ENCODE measurements at regions not wholly inside any gene's neighbourhood (a gene's known extent, or its start where the extent isn't known, plus 50 kb on each side); places are given as distances from the start of the nearest gene placed in this dataset.
"Not testable (repeated sequence)": the region's sequence is repeated elsewhere in the genome, so short reads cannot be mapped to it uniquely, and the experiment has no call there.

DNA sequence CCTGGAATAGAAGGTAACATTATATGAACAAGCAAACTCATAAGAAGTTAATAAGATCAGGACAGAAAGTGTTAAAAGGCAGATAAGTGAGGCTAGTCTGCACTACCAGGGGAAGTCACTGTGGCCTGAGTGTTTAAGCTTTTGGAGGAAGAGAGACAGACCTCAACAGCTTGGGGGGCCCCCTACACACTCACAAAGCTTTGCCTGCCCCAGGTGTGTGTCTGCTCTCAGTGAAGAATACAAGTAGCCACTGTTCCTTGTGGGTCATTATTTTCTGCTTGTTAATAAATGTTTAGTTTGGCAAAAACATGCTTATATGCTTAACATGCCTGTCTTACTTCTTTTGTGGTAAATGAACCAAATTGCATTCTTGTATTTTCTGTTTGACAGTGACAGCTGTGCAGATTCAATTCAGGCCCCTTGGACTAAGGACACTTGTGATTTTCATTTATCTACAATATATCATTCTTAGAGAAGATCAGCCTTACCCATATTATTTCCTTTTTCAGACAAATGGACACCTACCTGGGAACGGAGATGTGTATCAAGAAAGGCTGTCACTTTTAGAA is 50.7 kb upstream of the C12orf71 start:
- DNase-seq: no peak

DNA sequence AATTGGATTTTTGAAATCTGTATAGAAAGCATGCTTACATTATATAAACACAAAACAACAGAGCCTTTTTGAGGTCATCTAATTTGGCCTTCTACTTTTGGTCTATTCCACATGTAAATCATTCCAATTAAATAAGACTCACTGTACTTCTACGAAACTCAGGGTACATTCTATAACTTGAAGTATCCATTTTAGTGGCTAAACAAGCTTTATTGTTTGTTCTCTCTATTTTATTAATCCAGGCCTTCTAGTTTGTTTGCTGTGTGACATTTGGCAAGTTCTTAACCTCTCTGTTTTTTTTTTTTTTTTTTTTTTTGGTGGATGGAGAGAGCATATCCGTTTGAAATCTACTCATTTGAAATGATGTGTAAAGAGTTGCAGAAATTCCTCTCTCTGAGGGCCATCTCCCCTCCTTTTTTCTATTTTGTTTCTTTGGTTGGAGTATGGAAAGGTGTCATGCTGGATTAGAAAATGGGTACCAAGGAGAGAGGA is 58.1 kb upstream of the C12orf71 start:
- DNase-seq: no peak

- DNase-seq: peak; percentile 5 to 80
Observed at GRCh38 chr12:27142101-27142721, 59.8 kb upstream of the C12orf71 start.

GRCh38 chr12:27143256-27144069 is 61.1 kb upstream of the C12orf71 start:
- no peak for DNase-seq

- not testable (repeated sequence) for DNase-seq
Observed at GRCh38 chr12:27145725-27146124, 63.3 kb upstream of the C12orf71 start.

- no peak for DNase-seq
Observed at GRCh38 chr12:27148373-27148772, 66.0 kb upstream of the C12orf71 start.

DNA sequence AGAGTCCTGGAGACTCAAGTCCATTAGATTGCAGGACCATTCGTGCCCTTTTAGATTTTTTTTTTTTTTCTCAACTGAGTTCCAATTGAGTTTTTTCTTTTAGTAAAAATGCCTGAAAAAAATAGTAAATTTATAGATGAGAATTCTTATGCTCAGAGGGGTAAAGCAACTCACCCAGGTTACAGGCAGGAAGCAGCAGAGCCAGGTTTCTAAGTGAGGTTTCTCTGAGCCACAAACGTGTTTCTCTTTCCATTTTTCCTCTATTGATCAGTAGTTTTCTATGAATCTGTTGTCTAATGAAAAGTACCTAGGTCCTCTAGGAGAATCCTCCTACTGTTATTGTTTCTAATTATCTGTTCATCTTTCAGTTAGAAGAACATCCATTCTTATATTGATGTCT is 66.4 kb upstream of the C12orf71 start:
- no peak for DNase-seq

- no peak for DNase-seq
Observed at GRCh38 chr12:27151479-27151878, 69.1 kb upstream of the C12orf71 start.

- DNase-seq: peak in 1 of 2 donors; percentile 35
Observed at GRCh38 chr12:27158297-27158696, 75.9 kb upstream of the C12orf71 start.

DNA sequence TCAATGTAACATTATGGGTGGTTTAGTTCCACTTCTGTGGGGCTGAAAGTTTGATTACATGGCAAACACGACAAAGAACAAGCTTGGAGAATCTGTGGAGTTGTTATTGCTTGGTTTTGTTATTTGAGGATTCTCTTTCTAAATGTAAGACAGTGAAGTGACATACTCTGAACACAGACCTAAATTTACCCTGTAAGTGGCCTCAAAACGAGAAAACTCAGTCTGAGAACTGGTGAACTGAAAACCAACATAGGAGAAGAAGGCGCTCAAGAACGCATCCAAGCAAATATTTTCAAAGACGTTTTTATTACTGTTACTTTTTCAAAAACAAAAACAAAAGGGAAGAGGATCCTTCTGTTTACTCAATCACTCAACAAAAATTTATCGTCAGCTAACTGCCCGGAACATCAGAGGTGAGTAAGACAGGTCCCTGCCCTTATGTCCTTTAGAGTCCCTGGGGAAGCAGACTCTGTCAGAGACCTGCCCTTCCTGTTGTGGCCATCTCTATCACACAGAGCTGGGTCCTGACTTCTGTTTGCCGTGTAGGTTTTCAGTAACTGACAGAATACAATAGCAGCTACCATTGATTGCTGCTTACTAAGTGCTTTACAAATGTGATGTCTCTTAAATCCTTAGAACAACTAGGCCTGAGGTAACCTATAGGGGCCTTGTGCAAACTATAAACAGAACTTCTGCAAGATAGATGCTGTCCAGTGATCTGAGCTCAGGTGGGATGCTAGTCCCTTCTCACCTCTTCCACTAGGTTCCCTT is 79.3 kb upstream of the C12orf71 start:
- DNase-seq: no peak

DNA sequence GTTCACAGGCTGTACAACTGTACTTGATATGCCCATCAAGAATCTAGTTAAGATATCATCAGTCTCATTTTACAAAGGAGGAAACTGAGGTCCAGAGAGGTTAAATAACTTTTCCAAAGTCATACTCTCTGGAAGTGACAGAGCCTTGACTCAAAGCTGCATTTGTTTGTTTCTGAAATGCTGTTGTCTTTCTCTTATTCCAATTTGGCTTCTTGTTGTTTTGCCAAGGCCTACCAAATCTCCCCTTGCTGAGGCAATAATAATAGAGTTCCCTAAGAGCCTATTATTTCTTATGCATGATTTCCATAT is 79.8 kb upstream of the C12orf71 start:
- no peak for DNase-seq

DNA sequence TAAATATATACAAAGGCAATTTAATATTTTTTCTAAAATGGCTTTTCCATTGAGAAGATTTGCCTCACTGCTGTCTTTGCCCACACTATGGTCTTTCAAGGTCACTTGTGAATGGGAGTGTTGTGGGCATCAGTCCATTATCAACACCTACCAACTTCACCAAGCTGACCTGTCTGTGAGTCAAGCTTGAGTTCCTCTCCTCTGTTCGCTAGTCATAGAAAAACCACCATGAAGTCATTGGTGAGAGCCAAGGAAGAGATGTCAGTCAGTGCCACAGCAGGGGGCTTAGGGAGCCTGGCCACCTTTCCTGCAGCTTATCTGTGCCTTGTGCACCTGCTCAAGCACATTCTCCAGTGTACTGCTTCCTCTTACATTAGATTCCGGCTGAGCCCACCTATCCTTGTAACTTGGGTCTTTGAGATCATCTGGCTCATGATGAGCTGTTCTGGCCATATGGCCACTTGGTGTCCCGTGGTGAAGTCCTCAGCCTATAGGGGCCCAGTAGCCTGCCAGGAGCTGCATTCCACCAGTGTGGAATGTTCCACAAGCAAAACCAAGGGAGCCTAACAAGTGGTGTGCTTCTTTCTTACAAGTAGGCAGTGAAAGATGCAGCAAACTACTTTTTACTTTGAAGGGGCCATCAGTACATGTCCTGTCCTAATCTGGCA is 80.8 kb upstream of the C12orf71 start:
- DNase-seq: no peak

GRCh38 chr12:27163894-27164293 is 80.2 kb upstream of the STK38L start:
- no peak for DNase-seq

- peak in 1 of 2 donors; percentile 35 for DNase-seq
Observed at GRCh38 chr12:27164330-27165040, 79.6 kb upstream of the STK38L start.

- not testable (repeated sequence) for DNase-seq
Observed at GRCh38 chr12:27165958-27166357, 78.1 kb upstream of the STK38L start.

- not testable (repeated sequence) for DNase-seq
Observed at GRCh38 chr12:27171494-27171893, 72.6 kb upstream of the STK38L start.

- no peak for DNase-seq
Observed at GRCh38 chr12:27176765-27177164, 67.3 kb upstream of the STK38L start.

DNA sequence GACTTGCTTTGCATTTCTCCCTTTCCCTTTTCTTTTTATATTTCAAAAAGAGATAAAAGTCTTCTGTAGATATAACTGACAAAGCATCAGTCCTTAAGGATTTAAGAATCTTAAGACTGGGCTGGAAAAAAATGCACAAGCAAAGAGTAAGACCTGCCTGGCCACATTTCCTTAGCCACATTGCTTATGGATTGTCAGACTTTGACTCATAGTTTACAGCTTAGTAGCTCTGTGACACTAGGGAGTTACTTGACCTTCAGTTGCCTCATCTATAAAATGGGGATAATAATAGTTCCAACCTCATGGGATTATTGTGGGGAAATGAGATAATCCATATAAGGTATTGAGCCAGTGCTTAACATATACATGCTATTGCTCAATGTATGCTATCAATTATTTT is 66.4 kb upstream of the STK38L start:
- DNase-seq: no peak

- no peak for DNase-seq
Observed at GRCh38 chr12:27178255-27178654, 65.8 kb upstream of the STK38L start.

DNA sequence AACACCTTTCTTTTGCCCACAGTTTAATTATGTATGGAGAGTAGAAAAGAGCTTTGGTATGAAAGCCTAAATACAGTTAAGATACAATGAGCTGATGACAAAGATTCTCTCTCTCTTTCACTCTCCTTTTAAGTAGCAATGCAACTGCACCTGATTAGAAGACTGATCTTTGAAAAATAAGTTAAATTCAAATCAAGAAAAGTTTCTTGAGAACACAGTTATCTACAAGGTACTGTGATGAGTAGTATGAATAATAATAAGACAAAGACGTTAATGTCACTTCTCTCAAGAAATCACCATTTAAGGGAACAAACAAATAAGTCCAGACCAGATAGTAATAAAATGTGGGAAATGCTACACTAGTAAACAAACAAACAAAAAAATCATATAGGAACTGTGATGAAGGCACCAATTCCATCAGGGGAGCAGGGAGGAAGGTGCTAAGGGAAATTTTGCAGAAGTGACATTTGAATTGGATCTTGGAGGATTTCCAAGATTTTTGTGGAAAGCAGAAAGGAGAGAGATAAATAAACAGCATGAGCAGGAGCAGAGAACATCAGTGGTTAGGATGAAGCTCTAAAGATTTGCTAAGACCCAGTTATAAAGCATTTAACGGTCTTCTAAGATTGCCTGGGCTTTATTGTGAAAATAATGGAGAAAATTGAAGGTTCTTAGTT is 65.2 kb upstream of the STK38L start:
- no peak for DNase-seq

All from hippocampal formation (tissue), 2 donors.